ENCODE measurements at regions not wholly inside any gene's neighbourhood (a gene's known extent, or its start where the extent isn't known, plus 50 kb on each side); places are given as distances from the start of the nearest gene placed in this dataset.

- H3K4me3 ChIP-seq: no peak overlapping the region
Measured at GRCh38 chr3:115388166-115388565, 235.1 kb upstream of the GAP43 start.

GRCh38 chr3:115388811-115389210, 234.5 kb upstream of the GAP43 start:
- intact Hi-C loops (cut with DNase I): no loop called here
- DNase-seq: no peak
- WGBS, 2 donors: 53 to 56% methylated on average over 3 of the region's 3 CpGs
- Histone ChIP-seq H3K4me1 (no peaks in the 10 kb centered on the region), H3K27me3 (no peaks in the 10 kb centered on the region), H3K9me3 (no peaks in the 10 kb centered on the region), H3K36me3 (no peaks in the 10 kb centered on the region), H3K27ac (no peak overlapping the region), H3K4me3 (no peak overlapping the region)
- TF ChIP-seq, protein P1, sequence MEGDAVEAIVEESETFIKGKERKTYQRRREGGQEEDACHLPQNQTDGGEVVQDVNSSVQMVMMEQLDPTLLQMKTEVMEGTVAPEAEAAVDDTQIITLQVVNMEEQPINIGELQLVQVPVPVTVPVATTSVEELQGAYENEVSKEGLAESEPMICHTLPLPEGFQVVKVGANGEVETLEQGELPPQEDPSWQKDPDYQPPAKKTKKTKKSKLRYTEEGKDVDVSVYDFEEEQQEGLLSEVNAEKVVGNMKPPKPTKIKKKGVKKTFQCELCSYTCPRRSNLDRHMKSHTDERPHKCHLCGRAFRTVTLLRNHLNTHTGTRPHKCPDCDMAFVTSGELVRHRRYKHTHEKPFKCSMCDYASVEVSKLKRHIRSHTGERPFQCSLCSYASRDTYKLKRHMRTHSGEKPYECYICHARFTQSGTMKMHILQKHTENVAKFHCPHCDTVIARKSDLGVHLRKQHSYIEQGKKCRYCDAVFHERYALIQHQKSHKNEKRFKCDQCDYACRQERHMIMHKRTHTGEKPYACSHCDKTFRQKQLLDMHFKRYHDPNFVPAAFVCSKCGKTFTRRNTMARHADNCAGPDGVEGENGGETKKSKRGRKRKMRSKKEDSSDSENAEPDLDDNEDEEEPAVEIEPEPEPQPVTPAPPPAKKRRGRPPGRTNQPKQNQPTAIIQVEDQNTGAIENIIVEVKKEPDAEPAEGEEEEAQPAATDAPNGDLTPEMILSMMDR (IDR thresholded peaks at IDR 0.05): no peak
- TF ChIP-seq POLR2A (IDR thresholded peaks at IDR 0.05): no peak

More at GRCh38 chr3:115388166-115388565, 235.1 kb upstream of the GAP43 start:
- no peaks in the 10 kb centered on the region for H3K27me3 ChIP-seq
- no peak overlapping the region for H3K27ac ChIP-seq
- intact Hi-C loops (cut with DNase I): no loop called here
- no peaks in the 10 kb centered on the region for H3K4me1 ChIP-seq
- no peaks in the 10 kb centered on the region for H3K36me3 ChIP-seq
- no peak for DNase-seq
- 57 to 60% methylated on average over 1 of the region's 1 CpG for WGBS, 2 donors
- no peaks in the 10 kb centered on the region for H3K9me3 ChIP-seq
- TF ChIP-seq POLR2A (IDR thresholded peaks at IDR 0.05): no peak
- TF ChIP-seq, protein P1 (IDR thresholded peaks at IDR 0.05): no peak

DNA sequence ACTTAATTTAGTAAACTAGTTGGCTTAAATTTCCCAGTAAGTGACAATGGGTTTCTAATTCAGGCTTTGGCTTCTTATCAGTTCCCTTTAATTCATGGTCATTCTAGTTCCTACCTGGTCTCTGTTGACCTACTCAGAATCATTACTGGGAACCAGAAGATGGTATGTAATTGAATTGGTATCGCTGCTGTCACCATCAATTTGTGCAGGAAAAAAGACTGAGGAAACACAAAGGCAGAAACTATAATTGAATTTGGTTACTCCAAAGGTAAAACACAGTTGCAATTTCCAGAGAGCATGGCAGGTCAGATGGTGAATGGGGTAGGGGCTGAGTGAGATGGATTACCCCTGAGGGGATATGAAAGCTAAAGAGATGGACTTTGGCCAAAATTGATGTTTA, 226.5 kb upstream of the GAP43 start:
- WGBS, 2 donors: 79 to 81% methylated on average over 1 of the region's 1 CpG

GRCh38 chr3:115397433-115397832, 225.9 kb upstream of the GAP43 start:
- TF ChIP-seq, protein P1 (IDR thresholded peaks at IDR 0.05): no peak
- TF ChIP-seq POLR2A (IDR thresholded peaks at IDR 0.05): no peak

More for the DNA sequence above, 226.5 kb upstream of the GAP43 start:
- Histone ChIP-seq H3K4me3 (no peak overlapping the region), H3K27ac (no peak overlapping the region), H3K4me1 (no peaks in the 10 kb centered on the region), H3K36me3 (no peaks in the 10 kb centered on the region), H3K9me3 (no peaks in the 10 kb centered on the region), H3K27me3 (no peaks in the 10 kb centered on the region)
- no peak for DNase-seq
- intact Hi-C loops (cut with DNase I): no loop called here
- TF ChIP-seq, protein P1 (IDR thresholded peaks at IDR 0.05): no peak
- TF ChIP-seq POLR2A (IDR thresholded peaks at IDR 0.05): no peak

DNA sequence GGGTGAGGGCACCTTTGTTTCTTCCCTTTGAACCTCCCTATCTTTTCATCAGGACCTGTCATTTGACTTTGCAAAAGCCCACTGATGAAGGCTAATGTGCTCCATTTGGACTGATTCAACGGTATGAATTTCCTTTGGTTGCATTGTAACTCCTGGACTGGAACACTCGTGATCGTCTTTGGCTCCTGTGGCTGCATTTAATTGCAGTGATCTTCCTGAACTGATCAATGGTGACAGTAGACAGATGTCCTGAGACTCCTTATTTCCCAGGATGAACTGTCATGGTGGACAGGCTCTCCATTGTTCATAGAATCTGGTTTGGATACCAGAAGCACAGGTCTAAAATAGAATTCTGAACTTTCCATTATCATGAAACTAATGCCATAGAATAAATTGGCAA, 224.8 kb upstream of the GAP43 start:
- intact Hi-C loops (cut with DNase I): no loop called here
- 88 to 89% methylated on average over 3 of the region's 3 CpGs for WGBS, 2 donors

More at GRCh38 chr3:115397433-115397832, 225.9 kb upstream of the GAP43 start:
- no peaks in the 10 kb centered on the region for H3K36me3 ChIP-seq
- H3K9me3 ChIP-seq: no peaks in the 10 kb centered on the region
- H3K27me3 ChIP-seq: no peaks in the 10 kb centered on the region
- no peak overlapping the region for H3K4me3 ChIP-seq
- H3K4me1 ChIP-seq: no peaks in the 10 kb centered on the region
- DNase-seq: no peak
- 50 to 55% methylated on average over 1 of the region's 1 CpG for WGBS, 2 donors
- no peak overlapping the region for H3K27ac ChIP-seq
- intact Hi-C loops (cut with DNase I): no loop called here

More for the DNA sequence above, 224.8 kb upstream of the GAP43 start:
- Histone ChIP-seq H3K9me3 (no peaks in the 10 kb centered on the region), H3K36me3 (no peaks in the 10 kb centered on the region), H3K4me1 (no peaks in the 10 kb centered on the region), H3K4me3 (no peak overlapping the region), H3K27me3 (no peaks in the 10 kb centered on the region), H3K27ac (no peak overlapping the region)
- DNase-seq: no peak
- no peak for TF ChIP-seq POLR2A (IDR thresholded peaks at IDR 0.05)
- TF ChIP-seq, protein P1 (IDR thresholded peaks at IDR 0.05): no peak

All from esophagus squamous epithelium (tissue), 5 donors.